ENCODE measurements at regions not wholly inside any gene's neighbourhood (a gene's known extent, or its start where the extent isn't known, plus 50 kb on each side); places are given as distances from the start of the nearest gene placed in this dataset.

DNA sequence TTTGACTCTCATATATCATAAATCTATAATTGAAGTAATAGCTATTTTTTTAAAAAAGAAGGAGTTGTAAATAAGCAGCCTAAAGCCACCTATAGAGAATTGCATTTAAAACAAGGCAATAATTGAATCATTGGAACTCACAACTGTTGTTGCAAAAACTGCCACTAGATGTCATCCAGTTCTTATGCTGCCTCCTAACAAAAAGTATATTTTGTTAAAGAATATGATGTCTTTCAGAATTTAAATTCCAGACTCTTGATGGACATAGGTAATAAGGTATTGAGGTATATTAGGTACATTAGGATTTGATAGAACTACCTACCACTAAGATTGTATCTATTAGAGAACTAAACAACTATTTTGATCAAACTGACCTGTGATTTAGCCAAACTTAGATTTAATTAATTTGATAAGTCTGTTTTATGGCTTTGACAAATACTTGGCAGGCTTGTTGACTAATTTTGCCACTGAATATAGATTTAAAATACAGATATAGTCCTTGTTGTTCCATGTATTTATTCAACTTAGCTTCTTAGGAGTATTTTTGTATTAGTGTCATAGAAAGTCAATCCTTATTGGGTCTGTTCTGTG is 401.4 kb downstream of the RPL10L start:
- no peak overlapping the region for H3K27ac Mint-ChIP-seq (ENCODE audit: unreplicated experiment)
- no peaks in the 10 kb centered on the region for H3K27me3 Mint-ChIP-seq (ENCODE audit: low read depth)
- H3K9me3 Mint-ChIP-seq = peaks cover 4% of the 10 kb centered on the region
- DNase-seq (ENCODE audit: low read depth, low spot score) = no peak
- no peak overlapping the region for H3K4me3 Mint-ChIP-seq
- no peaks in the 10 kb centered on the region for H3K4me1 Mint-ChIP-seq
- TF ChIP-seq, protein P1, sequence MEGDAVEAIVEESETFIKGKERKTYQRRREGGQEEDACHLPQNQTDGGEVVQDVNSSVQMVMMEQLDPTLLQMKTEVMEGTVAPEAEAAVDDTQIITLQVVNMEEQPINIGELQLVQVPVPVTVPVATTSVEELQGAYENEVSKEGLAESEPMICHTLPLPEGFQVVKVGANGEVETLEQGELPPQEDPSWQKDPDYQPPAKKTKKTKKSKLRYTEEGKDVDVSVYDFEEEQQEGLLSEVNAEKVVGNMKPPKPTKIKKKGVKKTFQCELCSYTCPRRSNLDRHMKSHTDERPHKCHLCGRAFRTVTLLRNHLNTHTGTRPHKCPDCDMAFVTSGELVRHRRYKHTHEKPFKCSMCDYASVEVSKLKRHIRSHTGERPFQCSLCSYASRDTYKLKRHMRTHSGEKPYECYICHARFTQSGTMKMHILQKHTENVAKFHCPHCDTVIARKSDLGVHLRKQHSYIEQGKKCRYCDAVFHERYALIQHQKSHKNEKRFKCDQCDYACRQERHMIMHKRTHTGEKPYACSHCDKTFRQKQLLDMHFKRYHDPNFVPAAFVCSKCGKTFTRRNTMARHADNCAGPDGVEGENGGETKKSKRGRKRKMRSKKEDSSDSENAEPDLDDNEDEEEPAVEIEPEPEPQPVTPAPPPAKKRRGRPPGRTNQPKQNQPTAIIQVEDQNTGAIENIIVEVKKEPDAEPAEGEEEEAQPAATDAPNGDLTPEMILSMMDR (conservative IDR thresholded peaks at IDR 0.05) = peak; percentile 81
- no peaks in the 10 kb centered on the region for H3K36me3 Mint-ChIP-seq (ENCODE audit: low read depth)

DNA sequence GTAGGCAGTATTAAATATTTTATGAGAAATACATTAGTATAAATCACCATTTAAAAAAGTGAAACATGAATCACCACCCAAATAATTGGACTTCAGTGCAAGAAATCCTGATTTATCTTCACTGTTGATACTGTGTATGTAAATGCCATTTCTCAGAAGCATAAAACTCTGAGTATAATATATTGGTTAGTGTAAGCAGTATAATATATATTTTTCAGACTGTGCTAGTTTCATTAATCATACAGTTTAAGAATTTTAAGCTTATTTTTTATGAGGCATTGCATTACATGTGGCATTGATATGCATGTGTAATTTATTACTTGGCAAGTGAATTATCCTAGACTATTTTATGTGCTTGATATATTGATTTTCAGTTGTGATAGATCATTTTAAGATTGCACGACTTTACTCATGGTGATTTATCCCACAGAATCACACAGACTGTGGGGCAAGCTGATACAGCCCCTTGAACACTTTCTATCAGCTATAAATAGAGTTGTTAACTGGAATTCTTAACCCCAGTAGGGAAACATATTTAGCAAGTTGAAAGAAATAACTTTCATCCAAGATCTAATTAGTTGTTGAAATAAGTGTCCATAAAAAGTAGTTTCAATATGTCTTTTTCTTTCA is 403.5 kb downstream of the RPL10L start:
- H3K27ac Mint-ChIP-seq (ENCODE audit: unreplicated experiment) = no peak overlapping the region
- no peak for DNase-seq (ENCODE audit: low read depth, low spot score)
- no peaks in the 10 kb centered on the region for H3K27me3 Mint-ChIP-seq (ENCODE audit: low read depth)
- H3K9me3 Mint-ChIP-seq = no peaks in the 10 kb centered on the region
- no peaks in the 10 kb centered on the region for H3K4me1 Mint-ChIP-seq
- no peaks in the 10 kb centered on the region for H3K36me3 Mint-ChIP-seq (ENCODE audit: low read depth)
- no peak overlapping the region for H3K4me3 Mint-ChIP-seq
- TF ChIP-seq, protein P1 (conservative IDR thresholded peaks at IDR 0.05) = no peak

DNA sequence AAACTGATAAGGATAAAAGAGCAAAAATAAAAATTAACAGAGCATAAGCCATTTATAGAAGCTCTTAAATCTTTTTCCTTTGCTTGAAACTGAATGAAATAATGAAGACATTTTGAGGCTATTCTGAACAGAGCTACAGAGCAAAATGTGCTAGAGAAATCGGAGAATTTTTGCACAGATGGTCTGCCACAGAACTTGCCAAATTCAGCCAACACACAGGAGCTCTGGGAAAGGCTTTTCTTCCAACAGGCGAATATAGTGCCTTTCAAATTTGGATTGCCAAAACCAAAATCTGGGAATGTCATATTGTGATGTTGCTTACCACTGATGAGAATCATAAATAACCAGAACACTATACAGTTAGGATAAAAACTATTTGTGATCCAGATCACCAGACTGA is 406.3 kb downstream of the RPL10L start:
- Mint-ChIP-seq H3K4me1 (no peaks in the 10 kb centered on the region), H3K27me3 (ENCODE audit: low read depth) (no peaks in the 10 kb centered on the region), H3K9me3 (no peaks in the 10 kb centered on the region), H3K4me3 (no peak overlapping the region), H3K27ac (ENCODE audit: unreplicated experiment) (no peak overlapping the region), H3K36me3 (ENCODE audit: low read depth) (no peaks in the 10 kb centered on the region)
- TF ChIP-seq, protein P1 (conservative IDR thresholded peaks at IDR 0.05) = no peak
- no peak for DNase-seq (ENCODE audit: low read depth, low spot score)

DNA sequence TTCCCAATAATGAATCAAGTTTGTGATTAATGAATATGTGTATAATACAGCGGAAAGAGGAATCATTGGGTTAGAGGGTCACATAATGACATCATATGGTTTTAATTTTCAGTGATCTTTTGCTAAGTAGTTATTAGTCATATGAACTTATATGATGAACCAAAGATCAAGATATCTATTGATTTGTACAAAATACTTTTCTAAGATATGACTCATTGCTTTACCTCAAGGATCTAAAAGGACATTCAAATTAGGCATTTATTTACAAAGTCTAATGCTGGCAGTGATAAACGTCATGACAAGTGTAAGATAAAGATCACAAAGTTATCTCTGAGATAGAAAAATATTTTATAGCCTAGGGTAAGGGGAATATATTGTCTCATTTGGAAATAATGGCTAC is 417.8 kb downstream of the RPL10L start:
- Mint-ChIP-seq H3K4me1 (no peaks in the 10 kb centered on the region), H3K36me3 (ENCODE audit: low read depth) (no peaks in the 10 kb centered on the region), H3K27ac (ENCODE audit: unreplicated experiment) (no peak overlapping the region), H3K4me3 (no peak overlapping the region), H3K27me3 (ENCODE audit: low read depth) (no peaks in the 10 kb centered on the region), H3K9me3 (no peaks in the 10 kb centered on the region)
- no peak for DNase-seq (ENCODE audit: low read depth, low spot score)
- TF ChIP-seq, protein P1 (conservative IDR thresholded peaks at IDR 0.05) = no peak

DNA sequence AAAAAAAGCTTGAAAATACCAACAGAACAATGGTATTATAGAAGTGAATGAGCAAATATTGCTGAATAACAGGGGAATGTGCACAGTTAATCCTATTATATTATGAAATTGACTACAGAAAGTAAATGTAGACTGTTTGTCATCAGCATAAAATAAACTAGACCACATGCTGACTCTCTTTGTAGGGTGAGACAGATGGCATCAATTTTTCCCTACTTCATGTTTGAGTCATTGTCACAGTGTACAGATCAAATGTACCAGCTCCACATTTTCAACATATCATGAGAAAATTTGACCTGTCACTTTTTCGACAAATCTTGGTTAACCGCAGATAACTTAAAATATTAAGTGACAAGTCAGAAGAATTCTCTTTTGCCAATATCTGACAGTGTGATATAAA is 421.0 kb downstream of the RPL10L start:
- no peaks in the 10 kb centered on the region for H3K27me3 Mint-ChIP-seq (ENCODE audit: low read depth)
- no peak for DNase-seq (ENCODE audit: low read depth, low spot score)
- H3K4me3 Mint-ChIP-seq = no peak overlapping the region
- no peaks in the 10 kb centered on the region for H3K9me3 Mint-ChIP-seq
- no peak overlapping the region for H3K27ac Mint-ChIP-seq (ENCODE audit: unreplicated experiment)
- TF ChIP-seq, protein P1 (conservative IDR thresholded peaks at IDR 0.05) = no peak
- H3K4me1 Mint-ChIP-seq = no peaks in the 10 kb centered on the region
- H3K36me3 Mint-ChIP-seq (ENCODE audit: low read depth) = no peaks in the 10 kb centered on the region
